ENCODE measurements at regions not wholly inside any gene's neighbourhood (a gene's known extent, or its start where the extent isn't known, plus 50 kb on each side); places are given as distances from the start of the nearest gene placed in this dataset.

DNA sequence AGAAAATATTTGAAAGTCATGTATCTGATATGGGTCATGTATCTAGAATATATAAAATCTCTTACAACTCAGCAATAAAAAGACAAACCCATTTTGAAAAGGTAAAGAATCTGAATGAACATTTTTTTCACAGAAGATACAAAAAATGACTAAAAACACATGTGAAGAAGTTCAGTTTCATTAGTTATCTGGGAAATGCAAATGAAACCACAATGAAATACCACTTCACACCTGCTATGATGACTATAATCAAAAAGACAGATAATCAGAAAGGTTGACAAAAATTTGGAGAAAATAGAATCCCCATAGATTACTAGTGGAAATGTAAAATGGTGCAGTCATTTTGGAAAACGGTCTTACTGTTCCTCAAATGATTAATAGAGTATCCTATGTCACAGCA, 631.0 kb downstream of the MRPL39 start:
- DNase-seq: no peak

DNA sequence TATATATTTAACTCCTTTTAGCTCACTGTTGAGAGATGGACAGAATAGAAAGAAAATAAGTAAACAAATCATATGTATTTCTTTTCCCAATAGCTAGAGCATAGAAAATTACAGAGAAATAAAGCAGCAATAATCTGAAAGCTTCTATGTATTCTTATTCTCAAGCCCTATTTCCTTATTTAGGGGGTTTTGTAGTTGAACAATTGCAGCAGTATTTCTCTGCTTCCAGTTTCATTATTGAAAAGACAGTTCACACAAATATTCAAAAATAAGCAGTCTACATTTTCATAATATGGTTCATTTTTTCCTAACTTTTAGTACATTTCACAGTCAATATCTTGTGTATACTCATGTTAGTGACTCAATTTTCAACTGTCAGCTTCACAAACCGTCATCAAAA, 638.2 kb downstream of the MRPL39 start:
- DNase-seq: no peak

DNA sequence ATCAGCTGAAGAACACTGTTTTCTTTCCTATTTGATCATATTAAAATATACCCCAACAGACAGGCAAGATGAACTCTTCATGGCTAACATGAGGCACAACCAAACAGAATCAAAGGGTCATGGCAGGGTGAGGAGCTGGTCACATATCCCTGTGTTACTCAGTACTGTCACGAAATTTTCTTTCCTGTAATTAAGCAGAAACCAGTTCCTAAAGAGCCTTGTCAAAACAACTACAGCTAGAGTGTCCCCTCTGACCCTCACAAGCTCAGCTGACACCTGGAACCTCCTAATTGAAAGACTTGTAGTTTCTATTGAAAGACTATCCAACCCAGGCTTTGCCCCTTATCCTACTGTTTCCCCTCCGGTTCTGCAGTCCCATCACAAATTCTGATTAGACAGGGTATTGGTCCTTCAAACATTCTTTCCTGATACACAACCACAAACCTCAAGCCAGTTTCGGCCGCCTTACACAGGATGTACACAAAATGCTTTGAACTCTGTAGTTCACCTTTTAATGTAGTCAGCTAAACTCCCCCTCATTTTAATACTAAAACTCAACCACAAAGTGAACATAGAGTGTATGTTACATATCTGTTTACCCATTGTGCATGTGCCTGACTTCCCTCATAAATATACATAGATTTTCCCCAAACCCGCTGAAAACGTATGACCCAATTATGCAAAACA, 651.9 kb downstream of the MRPL39 start:
- no peak for DNase-seq

DNA sequence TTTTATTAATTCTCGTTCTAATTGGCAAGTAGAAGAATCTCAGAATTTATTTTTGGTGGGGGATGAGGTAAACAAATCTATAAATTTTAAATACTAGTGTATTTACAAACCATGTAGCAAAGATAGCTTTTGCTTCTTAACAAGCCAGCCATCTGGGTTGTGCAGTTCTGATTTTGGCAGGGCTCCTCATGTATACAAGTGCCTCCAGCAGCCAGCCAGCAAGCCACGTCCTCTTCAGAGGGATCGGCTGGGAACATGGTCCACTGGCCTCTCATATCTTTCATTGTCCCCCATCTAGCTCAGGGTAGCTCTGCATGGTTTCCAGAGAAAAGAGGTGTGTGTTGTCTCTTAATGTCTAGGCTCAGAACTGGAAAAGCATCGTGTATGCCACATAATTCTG, 659.1 kb downstream of the MRPL39 start:
- DNase-seq: no peak

- no peak for DNase-seq
These were observed 661.4 kb downstream of the MRPL39 start for GRCh38 chr21:24945910-24946309.

GRCh38 chr21:24941316-24942185, 665.7 kb downstream of the MRPL39 start:
- DNase-seq: no peak

- DNase-seq: no peak
These were observed 668.0 kb downstream of the MRPL39 start for GRCh38 chr21:24939291-24939690.

DNA sequence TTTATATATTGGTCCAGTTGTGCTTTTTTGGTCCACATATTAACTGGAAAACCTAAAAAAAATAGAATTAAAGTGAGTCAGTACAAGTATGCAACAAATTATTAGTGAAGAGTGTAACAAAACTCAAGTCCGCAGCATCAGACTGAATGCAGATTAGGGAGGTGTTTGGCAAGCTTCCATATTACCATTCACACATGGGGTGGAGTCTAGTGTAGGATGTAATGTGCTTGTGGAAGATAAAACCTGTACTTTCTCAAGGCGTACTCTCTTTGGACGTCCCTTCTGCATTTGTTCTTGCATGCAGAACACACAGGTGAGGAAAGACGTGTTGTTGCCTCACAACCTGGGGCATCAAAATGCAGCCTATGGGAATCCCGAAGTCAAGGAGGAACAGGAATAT, 668.7 kb downstream of the MRPL39 start:
- DNase-seq: no peak

DNA sequence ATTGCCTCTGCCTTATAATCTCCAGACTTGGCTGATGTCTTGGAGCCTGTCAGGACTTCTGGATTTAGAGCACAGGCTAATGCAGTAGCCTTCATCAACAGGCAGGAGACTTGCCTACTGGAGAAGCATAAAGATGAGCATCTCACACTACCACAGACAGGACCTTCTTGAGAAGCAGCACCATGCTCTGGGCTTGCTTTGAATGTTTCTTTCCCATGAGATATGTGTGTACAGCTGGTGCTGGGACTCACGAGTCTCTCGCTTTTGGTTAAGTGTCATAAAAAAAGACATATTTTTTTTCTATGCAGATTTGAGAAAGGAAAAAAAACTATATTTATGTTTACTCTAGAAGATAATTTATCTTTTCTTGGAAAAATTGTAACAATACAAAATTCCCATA, 671.3 kb downstream of the MRPL39 start:
- DNase-seq: no peak

DNA sequence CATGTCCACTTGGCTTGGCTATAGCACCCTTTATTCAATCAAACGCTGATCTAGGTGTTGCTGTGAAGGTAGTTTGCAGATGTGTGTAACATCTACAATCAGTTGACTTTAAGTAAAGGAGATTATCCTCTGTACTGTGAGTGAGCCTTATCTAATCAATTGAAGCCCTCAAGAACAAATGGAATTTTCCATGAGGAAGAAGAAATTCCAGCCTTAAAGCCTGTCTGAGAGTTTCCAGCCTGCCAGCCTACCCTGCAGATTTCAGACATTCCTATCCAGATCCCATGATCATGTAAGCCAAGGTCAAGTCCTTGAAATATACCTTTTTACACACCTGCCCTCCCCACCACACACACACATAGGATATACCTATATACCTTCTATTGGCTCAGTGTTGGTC, 696.7 kb downstream of the MRPL39 start:
- DNase-seq: no peak

- DNase-seq: no peak
These were observed 703.2 kb downstream of the MRPL39 start for GRCh38 chr21:24903994-24904635.

DNA sequence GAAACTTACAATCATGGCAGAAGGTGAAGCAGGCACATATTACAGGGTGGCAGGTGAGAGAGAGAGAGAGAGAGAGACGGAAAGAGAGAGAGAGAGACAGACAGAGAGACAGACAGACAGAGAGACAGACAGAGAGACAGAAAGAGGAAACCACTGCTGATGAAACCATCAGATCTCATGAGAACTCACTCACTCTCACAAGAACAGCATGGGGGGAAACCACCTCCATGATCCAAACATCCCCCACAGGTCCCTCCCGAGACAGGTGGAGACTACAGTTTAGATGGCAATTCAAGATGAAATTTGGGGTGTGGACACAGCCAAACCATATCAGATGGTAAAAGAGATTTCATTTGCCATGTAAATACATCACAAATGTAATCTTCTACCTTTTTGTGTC, 708.1 kb downstream of the MRPL39 start:
- no peak for DNase-seq

GRCh38 chr21:24897883-24898282, 709.4 kb downstream of the MRPL39 start:
- no peak for DNase-seq

- DNase-seq: no peak
These were observed 710.6 kb downstream of the MRPL39 start for GRCh38 chr21:24896735-24897124.

DNA sequence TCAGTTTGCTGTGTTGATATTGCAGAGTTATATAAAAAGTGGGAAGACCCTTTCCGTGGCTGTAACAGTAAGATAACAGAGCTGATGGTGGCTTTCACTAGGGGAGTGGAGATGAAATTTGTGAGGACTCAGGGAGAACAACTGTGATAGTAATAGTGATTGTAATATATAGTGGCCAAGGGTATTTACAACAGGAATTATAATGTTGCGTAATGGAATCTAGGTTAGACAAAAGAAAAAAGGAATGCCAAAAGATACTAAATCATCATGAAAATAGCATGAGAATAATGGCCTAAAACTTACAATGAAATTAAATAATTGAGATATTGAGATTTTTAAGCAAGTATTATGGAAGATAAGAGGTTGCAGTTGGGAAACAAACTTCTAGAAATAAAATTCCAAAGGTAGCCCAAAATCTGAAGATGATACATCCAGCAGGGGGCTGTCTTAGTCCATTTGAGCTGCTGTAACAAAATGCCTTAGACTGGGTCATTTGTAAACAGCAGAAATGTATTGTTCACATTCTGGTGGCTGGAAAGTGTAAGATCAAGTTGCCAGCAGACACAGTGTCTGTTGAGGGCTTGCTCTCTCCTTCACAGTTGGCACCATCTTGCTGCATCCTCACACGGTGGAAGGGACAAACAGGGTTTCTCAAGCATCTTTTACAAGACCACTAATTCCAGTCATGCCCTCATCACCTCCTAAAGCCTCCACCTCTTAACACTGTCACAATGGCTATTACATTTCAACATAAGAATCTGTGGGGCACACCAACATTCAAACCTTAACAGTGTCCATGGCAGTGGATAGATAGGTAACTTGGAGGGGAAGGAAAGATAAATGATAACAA, 711.2 kb downstream of the MRPL39 start:
- no peak for DNase-seq

GRCh38 chr21:24894324-24894723, 713.0 kb downstream of the MRPL39 start:
- no peak for DNase-seq

DNA sequence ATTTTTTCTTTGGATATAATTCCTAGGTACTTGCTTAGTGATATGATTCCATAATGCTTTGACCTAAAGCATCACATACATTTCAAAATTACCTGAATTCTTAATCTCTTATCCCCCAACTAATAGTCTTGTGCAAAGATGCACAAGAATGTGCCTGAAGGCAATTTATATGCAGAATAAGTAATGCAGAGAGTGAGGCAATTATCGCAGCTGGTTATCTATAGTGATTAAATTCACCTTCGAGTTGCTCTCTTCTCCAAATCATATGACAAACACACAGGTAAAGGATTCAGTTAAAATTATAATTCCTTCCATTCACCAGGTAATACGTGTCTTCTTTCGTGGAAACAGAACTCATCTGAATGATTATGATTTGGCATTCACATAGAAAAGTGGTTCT, 717.3 kb downstream of the MRPL39 start:
- no peak for DNase-seq

DNA sequence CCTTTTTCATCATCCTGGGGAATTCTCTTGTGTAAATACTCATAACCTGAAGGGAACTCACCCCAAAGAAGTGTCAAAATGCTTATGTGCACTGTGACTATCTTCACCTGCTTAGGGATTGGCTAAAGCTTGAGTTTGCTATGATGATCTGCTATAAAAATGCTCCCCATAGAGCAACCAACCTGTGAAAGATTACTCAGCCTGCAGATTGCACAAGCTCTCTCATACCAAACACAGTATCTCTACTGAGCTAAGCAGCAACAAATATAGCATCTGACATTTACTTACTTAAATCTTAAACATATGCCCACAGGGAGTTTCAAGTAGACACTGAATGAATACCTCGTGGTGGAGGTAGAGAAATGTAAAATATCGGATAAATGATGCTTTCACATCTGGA, 725.8 kb downstream of the MRPL39 start:
- DNase-seq: no peak

- no peak for DNase-seq
These were observed 736.6 kb downstream of the MRPL39 start for GRCh38 chr21:24870633-24871032.

GRCh38 chr21:24869862-24870261, 737.4 kb downstream of the MRPL39 start:
- DNase-seq: no peak

DNA sequence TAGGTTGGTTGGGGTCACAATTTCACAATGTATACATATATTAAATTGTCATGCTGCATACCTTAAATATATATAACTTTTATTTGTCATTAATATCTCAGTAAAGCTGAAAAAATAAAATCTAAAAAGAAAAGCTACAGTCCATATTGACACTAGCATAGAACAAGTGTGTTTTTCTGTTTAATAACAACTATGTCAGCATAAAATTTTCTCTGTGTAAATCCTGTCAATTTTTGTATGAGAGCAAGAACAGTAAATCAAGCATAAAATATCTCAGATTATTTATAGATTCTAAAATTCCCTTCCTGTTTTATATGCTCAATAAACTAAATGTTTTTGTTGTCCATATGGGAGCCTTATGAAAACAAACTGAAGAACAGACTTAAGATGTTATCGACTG, 739.2 kb downstream of the MRPL39 start:
- DNase-seq: no peak

DNA sequence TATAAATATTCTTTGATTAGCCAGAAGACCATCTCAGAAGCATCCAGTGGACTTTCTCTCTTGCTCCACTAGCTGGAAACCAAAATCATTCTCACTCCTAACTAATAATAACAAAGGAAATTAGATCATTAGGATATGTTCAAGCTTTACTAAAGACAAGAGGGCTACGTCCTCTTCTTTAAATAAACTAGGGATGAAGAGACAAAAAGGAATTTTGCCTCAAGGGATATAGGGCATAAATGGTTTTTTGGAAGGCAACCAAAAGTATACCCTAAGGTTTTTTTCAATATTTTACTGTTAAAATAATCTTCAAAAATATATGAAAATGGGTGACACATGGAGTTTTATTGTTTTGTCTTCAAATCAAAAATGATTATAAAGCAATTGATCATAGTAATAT, 745.8 kb downstream of the MRPL39 start:
- DNase-seq: no peak

DNA sequence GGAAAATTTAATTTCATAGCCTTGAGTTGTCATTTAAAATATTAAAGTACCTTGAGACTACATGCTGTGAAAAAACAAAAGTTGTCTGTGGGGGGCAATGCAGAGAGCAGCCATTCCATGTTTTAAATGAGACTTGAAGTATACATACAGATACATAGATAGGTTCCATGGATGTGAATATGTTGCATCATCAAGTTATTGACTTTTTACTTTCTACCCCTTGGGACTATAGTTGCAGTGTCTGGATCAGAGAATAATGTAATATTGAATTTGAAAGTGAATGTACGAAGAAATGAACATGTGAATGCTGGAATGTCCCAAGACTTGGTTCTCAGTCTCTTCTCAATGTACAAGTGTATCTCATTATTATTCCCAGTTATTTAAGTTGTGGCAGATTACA, 751.0 kb downstream of the MRPL39 start:
- no peak for DNase-seq
